H1 (cell line): ENCODE measurements at regions not wholly inside any gene's neighbourhood (a gene's known extent, or its start where the extent isn't known, plus 50 kb on each side); places are given as distances from the start of the nearest gene placed in this dataset.

ENCODE experiments used
- CBX5 ChIP-seq: fragments of 300-800, 300-1000 bp; sonication (generic); IDR thresholded peaks from 2 replicates; pipeline ENCODE4 v1.7.1; 2016; ENCODE audit warnings: antibody characterized with exemption, low read length, low read depth
- KDM1A ChIP-seq: fragments of 200-600, 300-600 bp; sonication (generic); IDR thresholded peaks from 2 replicates; pipeline ENCODE4 v1.7.1; 2016; ENCODE audit warnings: mild to moderate bottlenecking, low read length, borderline replicate concordance
- SAP30 ChIP-seq: fragments of 300-600 bp; sonication (generic); IDR thresholded peaks from 2 replicates; pipeline ENCODE4 v1.7.1; 2012; ENCODE audit warnings: low read length, moderate library complexity, mild to moderate bottlenecking, inconsistent platforms; ENCODE audit not compliant: insufficient read depth, insufficient replicate concordance
- SIN3A ChIP-seq, 2 experiments: IDR thresholded peaks in 1 of 2; conservative IDR thresholded peaks in 1 of 2; 2 replicates each; pipeline ENCODE4 v1.6.1; 2011 to 2012; ENCODE audit warnings: low read length in 2 of 2, improper control_type of control experiment in 1 of 2, low read depth in 1 of 2, mild to moderate bottlenecking in 1 of 2
- TAF7 ChIP-seq: optimal IDR thresholded peaks from 2 replicates; pipeline ENCODE3; 2011; ENCODE audit warnings: low read depth, mild to moderate bottlenecking, inconsistent platforms, low read length, moderate library complexity, borderline replicate concordance
- TF ChIP-seq, protein P1 (sequence below): fragments of 300-600 bp; sonication (generic); IDR thresholded peaks from 2 replicates; pipeline ENCODE4 v1.7.1; 2012; ENCODE audit warnings: low read length, moderate library complexity, mild to moderate bottlenecking, inconsistent platforms; ENCODE audit not compliant: insufficient replicate concordance

DNA sequence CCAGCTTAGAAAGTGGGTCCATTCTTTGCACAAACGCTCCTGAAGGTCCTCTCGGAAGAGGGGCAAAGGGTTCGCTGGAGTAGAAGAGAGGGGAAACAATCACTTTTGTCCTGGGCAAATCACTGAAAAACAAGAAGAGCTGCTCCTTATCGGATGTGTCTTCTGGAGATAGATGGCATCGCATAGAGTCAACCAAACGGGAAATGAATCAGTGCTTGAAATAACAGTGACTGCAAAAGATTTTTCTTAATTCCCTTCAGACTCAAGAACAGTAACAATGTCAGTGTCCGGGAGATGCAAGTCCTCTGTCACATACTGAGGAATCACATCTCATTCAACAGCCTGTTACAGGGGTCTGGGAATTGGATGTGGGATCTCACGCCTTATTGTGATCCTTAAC, 78.8 kb upstream of the PCSK6 start (continued):
- TF ChIP-seq, protein P1, sequence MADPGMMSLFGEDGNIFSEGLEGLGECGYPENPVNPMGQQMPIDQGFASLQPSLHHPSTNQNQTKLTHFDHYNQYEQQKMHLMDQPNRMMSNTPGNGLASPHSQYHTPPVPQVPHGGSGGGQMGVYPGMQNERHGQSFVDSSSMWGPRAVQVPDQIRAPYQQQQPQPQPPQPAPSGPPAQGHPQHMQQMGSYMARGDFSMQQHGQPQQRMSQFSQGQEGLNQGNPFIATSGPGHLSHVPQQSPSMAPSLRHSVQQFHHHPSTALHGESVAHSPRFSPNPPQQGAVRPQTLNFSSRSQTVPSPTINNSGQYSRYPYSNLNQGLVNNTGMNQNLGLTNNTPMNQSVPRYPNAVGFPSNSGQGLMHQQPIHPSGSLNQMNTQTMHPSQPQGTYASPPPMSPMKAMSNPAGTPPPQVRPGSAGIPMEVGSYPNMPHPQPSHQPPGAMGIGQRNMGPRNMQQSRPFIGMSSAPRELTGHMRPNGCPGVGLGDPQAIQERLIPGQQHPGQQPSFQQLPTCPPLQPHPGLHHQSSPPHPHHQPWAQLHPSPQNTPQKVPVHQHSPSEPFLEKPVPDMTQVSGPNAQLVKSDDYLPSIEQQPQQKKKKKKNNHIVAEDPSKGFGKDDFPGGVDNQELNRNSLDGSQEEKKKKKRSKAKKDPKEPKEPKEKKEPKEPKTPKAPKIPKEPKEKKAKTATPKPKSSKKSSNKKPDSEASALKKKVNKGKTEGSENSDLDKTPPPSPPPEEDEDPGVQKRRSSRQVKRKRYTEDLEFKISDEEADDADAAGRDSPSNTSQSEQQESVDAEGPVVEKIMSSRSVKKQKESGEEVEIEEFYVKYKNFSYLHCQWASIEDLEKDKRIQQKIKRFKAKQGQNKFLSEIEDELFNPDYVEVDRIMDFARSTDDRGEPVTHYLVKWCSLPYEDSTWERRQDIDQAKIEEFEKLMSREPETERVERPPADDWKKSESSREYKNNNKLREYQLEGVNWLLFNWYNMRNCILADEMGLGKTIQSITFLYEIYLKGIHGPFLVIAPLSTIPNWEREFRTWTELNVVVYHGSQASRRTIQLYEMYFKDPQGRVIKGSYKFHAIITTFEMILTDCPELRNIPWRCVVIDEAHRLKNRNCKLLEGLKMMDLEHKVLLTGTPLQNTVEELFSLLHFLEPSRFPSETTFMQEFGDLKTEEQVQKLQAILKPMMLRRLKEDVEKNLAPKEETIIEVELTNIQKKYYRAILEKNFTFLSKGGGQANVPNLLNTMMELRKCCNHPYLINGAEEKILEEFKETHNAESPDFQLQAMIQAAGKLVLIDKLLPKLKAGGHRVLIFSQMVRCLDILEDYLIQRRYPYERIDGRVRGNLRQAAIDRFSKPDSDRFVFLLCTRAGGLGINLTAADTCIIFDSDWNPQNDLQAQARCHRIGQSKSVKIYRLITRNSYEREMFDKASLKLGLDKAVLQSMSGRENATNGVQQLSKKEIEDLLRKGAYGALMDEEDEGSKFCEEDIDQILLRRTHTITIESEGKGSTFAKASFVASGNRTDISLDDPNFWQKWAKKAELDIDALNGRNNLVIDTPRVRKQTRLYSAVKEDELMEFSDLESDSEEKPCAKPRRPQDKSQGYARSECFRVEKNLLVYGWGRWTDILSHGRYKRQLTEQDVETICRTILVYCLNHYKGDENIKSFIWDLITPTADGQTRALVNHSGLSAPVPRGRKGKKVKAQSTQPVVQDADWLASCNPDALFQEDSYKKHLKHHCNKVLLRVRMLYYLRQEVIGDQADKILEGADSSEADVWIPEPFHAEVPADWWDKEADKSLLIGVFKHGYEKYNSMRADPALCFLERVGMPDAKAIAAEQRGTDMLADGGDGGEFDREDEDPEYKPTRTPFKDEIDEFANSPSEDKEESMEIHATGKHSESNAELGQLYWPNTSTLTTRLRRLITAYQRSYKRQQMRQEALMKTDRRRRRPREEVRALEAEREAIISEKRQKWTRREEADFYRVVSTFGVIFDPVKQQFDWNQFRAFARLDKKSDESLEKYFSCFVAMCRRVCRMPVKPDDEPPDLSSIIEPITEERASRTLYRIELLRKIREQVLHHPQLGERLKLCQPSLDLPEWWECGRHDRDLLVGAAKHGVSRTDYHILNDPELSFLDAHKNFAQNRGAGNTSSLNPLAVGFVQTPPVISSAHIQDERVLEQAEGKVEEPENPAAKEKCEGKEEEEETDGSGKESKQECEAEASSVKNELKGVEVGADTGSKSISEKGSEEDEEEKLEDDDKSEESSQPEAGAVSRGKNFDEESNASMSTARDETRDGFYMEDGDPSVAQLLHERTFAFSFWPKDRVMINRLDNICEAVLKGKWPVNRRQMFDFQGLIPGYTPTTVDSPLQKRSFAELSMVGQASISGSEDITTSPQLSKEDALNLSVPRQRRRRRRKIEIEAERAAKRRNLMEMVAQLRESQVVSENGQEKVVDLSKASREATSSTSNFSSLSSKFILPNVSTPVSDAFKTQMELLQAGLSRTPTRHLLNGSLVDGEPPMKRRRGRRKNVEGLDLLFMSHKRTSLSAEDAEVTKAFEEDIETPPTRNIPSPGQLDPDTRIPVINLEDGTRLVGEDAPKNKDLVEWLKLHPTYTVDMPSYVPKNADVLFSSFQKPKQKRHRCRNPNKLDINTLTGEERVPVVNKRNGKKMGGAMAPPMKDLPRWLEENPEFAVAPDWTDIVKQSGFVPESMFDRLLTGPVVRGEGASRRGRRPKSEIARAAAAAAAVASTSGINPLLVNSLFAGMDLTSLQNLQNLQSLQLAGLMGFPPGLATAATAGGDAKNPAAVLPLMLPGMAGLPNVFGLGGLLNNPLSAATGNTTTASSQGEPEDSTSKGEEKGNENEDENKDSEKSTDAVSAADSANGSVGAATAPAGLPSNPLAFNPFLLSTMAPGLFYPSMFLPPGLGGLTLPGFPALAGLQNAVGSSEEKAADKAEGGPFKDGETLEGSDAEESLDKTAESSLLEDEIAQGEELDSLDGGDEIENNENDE: no peak
- TF ChIP-seq KDM1A: no peak
- no peak for TF ChIP-seq CBX5
- TF ChIP-seq TAF7: no peak
- no peak for TF ChIP-seq SIN3A (conservative IDR thresholded peaks at IDR 0.05 in 1 of 2, IDR thresholded peaks at IDR 0.05 in 1 of 2; ENCODE audit: low read depth in 1 of 2, low read length in 2 of 2)
- no peak for TF ChIP-seq SAP30
- TF ChIP-seq, all 59 proteins: peak for 0
